ENCODE measurements at regions not wholly inside any gene's neighbourhood (a gene's known extent, or its start where the extent isn't known, plus 50 kb on each side); places are given as distances from the start of the nearest gene placed in this dataset.

DNA sequence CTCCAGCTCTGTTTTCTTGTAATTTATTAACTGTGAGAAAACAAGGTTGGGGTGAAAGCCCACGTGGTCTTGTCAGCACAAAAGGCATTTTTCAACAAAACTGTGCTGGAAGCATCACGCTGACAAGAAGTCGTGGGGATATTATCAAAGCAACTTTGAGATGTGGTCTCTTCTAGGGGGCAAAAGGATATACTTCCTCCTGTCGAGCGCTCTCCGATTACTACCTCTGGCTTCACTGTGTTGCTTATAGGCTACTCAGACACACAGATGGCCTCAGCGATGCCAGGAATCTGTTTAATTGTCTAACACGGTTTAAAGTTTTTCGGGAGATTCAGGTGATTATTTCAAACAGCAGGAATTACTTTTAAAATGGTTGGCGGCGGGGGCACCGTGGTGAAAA, 275.9 kb upstream of the SOX4 start:
- Mint-ChIP-seq H3K27me3 (ENCODE audit: insufficient read depth) (no peaks in the 10 kb centered on the region), H3K27ac (no peak overlapping the region), H3K36me3 (ENCODE audit: low read depth) (no peaks in the 10 kb centered on the region), H3K4me3 (no peak overlapping the region), H3K4me1 (no peaks in the 10 kb centered on the region), H3K9me3 (peaks cover 13% of the 10 kb centered on the region)
- no peaks in the 10 kb centered on the region for H3K27me3 ChIP-seq (ENCODE audit: control insufficient read depth, insufficient read depth, low read length, poor library complexity, severe bottlenecking)
- H3K36me3 ChIP-seq (ENCODE audit: control insufficient read depth, insufficient read depth, low read length) = no peaks in the 10 kb centered on the region
- no peak for DNase-seq
- no peak overlapping the region for H3K4me3 ChIP-seq (ENCODE audit: low read length)
- no peak overlapping the region for H3K27ac ChIP-seq (ENCODE audit: low read depth, low read length)
- WGBS, 2 experiments (ENCODE audit: insufficient coverage in 1 of 2, insufficient read length in 1 of 2) = 90 to 91% methylated on average over 12 of the region's 12 CpGs
- TF ChIP-seq, protein P1, sequence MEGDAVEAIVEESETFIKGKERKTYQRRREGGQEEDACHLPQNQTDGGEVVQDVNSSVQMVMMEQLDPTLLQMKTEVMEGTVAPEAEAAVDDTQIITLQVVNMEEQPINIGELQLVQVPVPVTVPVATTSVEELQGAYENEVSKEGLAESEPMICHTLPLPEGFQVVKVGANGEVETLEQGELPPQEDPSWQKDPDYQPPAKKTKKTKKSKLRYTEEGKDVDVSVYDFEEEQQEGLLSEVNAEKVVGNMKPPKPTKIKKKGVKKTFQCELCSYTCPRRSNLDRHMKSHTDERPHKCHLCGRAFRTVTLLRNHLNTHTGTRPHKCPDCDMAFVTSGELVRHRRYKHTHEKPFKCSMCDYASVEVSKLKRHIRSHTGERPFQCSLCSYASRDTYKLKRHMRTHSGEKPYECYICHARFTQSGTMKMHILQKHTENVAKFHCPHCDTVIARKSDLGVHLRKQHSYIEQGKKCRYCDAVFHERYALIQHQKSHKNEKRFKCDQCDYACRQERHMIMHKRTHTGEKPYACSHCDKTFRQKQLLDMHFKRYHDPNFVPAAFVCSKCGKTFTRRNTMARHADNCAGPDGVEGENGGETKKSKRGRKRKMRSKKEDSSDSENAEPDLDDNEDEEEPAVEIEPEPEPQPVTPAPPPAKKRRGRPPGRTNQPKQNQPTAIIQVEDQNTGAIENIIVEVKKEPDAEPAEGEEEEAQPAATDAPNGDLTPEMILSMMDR (conservative IDR thresholded peaks at IDR 0.05) = no peak
- no peaks in the 10 kb centered on the region for H3K9me3 ChIP-seq (ENCODE audit: control insufficient read depth, low read length)
- no peak overlapping the region for H3K9ac ChIP-seq (ENCODE audit: extremely low read depth, low read length, poor library complexity, severe bottlenecking)
- no peaks in the 10 kb centered on the region for H3K4me1 ChIP-seq (ENCODE audit: control insufficient read depth, insufficient read depth, low read length)

DNA sequence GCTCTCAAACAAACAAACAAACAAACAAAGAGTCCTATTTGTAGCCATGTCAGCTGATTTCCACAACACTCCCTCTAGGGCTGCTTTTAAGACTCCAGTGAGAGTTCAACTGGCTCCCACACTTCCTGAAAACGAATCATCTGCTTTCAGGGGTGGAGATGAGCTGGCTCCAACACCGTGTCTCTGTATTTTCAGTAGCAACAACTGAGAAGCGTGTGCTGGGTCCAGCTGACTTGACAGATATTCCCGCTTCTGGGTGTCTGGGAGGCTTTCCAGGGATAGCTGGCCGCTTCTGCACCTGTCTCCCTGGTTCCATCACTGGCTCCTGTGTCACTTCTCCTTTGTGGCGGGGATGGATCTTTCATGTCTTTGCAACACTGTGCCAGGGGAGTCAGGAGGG, 272.5 kb upstream of the SOX4 start:
- Mint-ChIP-seq H3K4me3 (no peak overlapping the region), H3K27me3 (ENCODE audit: insufficient read depth) (no peaks in the 10 kb centered on the region), H3K27ac (no peak overlapping the region), H3K4me1 (no peaks in the 10 kb centered on the region), H3K36me3 (ENCODE audit: low read depth) (no peaks in the 10 kb centered on the region), H3K9me3 (peaks cover 13% of the 10 kb centered on the region)
- H3K27me3 ChIP-seq (ENCODE audit: control insufficient read depth, insufficient read depth, low read length, poor library complexity, severe bottlenecking) = no peaks in the 10 kb centered on the region
- no peak overlapping the region for H3K4me3 ChIP-seq (ENCODE audit: low read length)
- no peaks in the 10 kb centered on the region for H3K4me1 ChIP-seq (ENCODE audit: control insufficient read depth, insufficient read depth, low read length)
- WGBS, 2 experiments (ENCODE audit: insufficient coverage in 1 of 2, insufficient read length in 1 of 2) = 86 to 94% methylated on average over 5 to 6 of the region's 6 CpGs
- no peaks in the 10 kb centered on the region for H3K36me3 ChIP-seq (ENCODE audit: control insufficient read depth, insufficient read depth, low read length)
- DNase-seq = no peak
- H3K9ac ChIP-seq (ENCODE audit: extremely low read depth, low read length, poor library complexity, severe bottlenecking) = no peak overlapping the region
- H3K9me3 ChIP-seq (ENCODE audit: control insufficient read depth, low read length) = no peaks in the 10 kb centered on the region
- H3K27ac ChIP-seq (ENCODE audit: low read depth, low read length) = no peak overlapping the region
- TF ChIP-seq, protein P1 (conservative IDR thresholded peaks at IDR 0.05) = no peak

DNA sequence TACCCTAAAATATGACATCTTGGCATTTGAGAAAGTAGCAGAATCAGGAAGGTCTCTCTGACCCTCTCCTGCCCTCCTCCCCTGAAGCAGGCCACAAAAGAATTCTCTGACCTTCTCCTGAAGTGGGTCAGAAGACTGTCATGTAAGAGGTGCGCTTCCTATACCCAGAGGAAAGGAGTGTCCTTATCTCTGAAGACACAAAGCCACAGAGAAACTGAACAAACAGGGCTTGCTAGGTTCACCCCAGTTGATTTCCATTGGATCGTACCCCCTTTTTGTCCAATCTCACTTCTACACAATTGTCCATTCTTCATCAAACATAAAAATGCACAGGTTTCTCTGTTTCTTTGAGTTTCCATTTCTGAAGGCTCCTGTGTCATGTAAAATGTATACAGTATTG, 272.0 kb upstream of the SOX4 start:
- Mint-ChIP-seq H3K27me3 (ENCODE audit: insufficient read depth) (no peaks in the 10 kb centered on the region), H3K4me3 (no peak overlapping the region), H3K4me1 (no peaks in the 10 kb centered on the region), H3K9me3 (peaks cover 13% of the 10 kb centered on the region), H3K36me3 (ENCODE audit: low read depth) (no peaks in the 10 kb centered on the region), H3K27ac (no peak overlapping the region)
- no peaks in the 10 kb centered on the region for H3K4me1 ChIP-seq (ENCODE audit: control insufficient read depth, insufficient read depth, low read length)
- H3K36me3 ChIP-seq (ENCODE audit: control insufficient read depth, insufficient read depth, low read length) = no peaks in the 10 kb centered on the region
- H3K9ac ChIP-seq (ENCODE audit: extremely low read depth, low read length, poor library complexity, severe bottlenecking) = no peak overlapping the region
- TF ChIP-seq, protein P1 (conservative IDR thresholded peaks at IDR 0.05) = no peak
- H3K4me3 ChIP-seq (ENCODE audit: low read length) = no peak overlapping the region
- no peaks in the 10 kb centered on the region for H3K27me3 ChIP-seq (ENCODE audit: control insufficient read depth, insufficient read depth, low read length, poor library complexity, severe bottlenecking)
- 92 to 94% methylated on average over 2 of the region's 2 CpGs for WGBS, 2 experiments (ENCODE audit: insufficient coverage in 1 of 2, insufficient read length in 1 of 2)
- H3K9me3 ChIP-seq (ENCODE audit: control insufficient read depth, low read length) = no peaks in the 10 kb centered on the region
- no peak for DNase-seq
- H3K27ac ChIP-seq (ENCODE audit: low read depth, low read length) = no peak overlapping the region

Data from endodermal cell (in vitro differentiated cells).